Adrenal gland (tissue), 9 donors: ENCODE measurements at regions not wholly inside any gene's neighbourhood (a gene's known extent, or its start where the extent isn't known, plus 50 kb on each side); places are given as distances from the start of the nearest gene placed in this dataset.

Experiments used
- DNase-seq, 7 donors: peaks; one replicate each; pipeline ENCODE4 v3.0.0-alpha.2; 2019 to 2020
- H3K27ac ChIP-seq, 5 donors: fragments of 200-600 bp; sonication (generic) in 4 of 5; 1 replicate in 3 of 5; 2 replicates in 2 of 5; pipeline versions ENCODE4 v1.5.1 to v1.8.0; 2016 to 2020; ENCODE audit warnings: mild to moderate bottlenecking in 1 of 5
- H3K27me3 ChIP-seq: fragments of 200-600 bp; 2 replicates; pipeline ENCODE4 v1.8.0; 2021
- H3K36me3 ChIP-seq, 2 donors: fragments of 200-600 bp; replicated peaks in 1 of 2; 1 replicate in 1 of 2; 2 replicates in 1 of 2; pipeline versions ENCODE4 v1.5.1 to v1.8.0; 2018 to 2022
- H3K4me1 ChIP-seq, 2 donors: fragments of 200-600 bp; replicated peaks in 1 of 2; 1 replicate in 1 of 2; 2 replicates in 1 of 2; pipeline versions ENCODE4 v1.5.1 to v1.8.0; 2018 to 2021
- H3K4me3 ChIP-seq, 4 donors: fragments of 200-600 bp; sonication (generic) in 3 of 4; one replicate each; pipeline ENCODE4 v1.5.1; 2016 to 2018
- H3K9me3 ChIP-seq, 3 donors: fragments of 200-600 bp; sonication (generic) in 1 of 3; replicated peaks in 1 of 3; 1 replicate in 2 of 3; 2 replicates in 1 of 3; pipeline versions ENCODE4 v1.5.1 to v1.8.0; 2016 to 2021
- CTCF ChIP-seq, 6 experiments: fragments of 450-650 bp in 4 of 6; fragments of 200-600 bp in 2 of 6; sonication (generic) in 1 of 6; IDR thresholded peaks; 1 replicate in 5 of 6; 2 replicates in 1 of 6; pipeline versions ENCODE4 v1.5.1 to v1.8.0; 2016 to 2021; ENCODE audit warnings: antibody characterized with exemption in 6 of 6, mild to moderate bottlenecking in 2 of 6, moderate library complexity in 1 of 6
- POLR2A ChIP-seq, 2 donors: fragments of 450-650 bp; IDR thresholded peaks; one replicate each; pipeline ENCODE4 v1.6.1; 2017; ENCODE audit warnings: antibody characterized with exemption in 2 of 2, mild to moderate bottlenecking in 2 of 2, moderate library complexity in 1 of 2
- WGBS, 4 donors: extraction: QIAGEN DNeasy Blood & Tissue Kit in 2 of 4; methylation state at CpG; one replicate each; pipeline versions ENCODE4 v1.1.5 to v1.1.7; 2013 to 2017; 5-methylcytosine and 5-hydroxymethylcytosine counted together
- intact Hi-C, 2 donors: fragments of 100-400 bp; cut with DNase I; formaldehyde crosslinking; loops; one replicate each; pipeline versions ENCODE4 v1.14.1 to v1.15.0; 2022 to 2023
- donor health status: healthy with polysubstance abuse.
- donor health status: Bipolar disorder and iron deficiency.
- donor health status: DM: yes; HTN: yes; CAD: no.
- donor health status: DM: no; HTN: no; CAD: no.
- donor health status: DM: no; HTN: no; CAD: no.

DNA sequence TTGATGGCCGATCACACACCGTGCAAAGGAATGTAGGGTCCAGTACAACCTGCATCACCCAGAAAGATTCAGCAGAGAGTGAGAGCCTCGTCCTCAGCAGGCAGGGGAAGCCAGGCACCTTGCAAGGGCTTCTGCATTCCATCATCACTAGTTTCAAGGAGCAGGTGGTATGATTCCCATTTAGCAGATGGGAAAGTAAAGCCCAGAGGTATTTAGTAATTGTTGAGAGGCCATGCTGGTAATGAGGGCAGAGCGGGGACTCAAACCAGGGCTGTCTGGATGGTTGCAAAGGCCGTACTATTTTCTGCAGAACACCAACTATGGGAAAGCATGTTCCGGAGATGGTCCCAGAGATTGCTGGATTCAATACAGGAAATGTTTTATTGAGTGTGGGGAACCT lies 65.8 kb upstream of the MRTFB start:
- WGBS, 4 donors, result 83 to 94% (median 88%) methylated on average over 6 of the region's 6 CpGs
- H3K4me3 ChIP-seq, result no peak overlapping the region
- TF ChIP-seq CTCF (IDR thresholded peaks at IDR 0.05) (no peak), POLR2A (IDR thresholded peaks at IDR 0.05) (no peak)
- intact Hi-C loops, result no loop called here
- H3K36me3 ChIP-seq, result no peaks in the 10 kb centered on the region
- peak in 1 of 7 donors; percentile 25 for DNase-seq
- H3K27ac ChIP-seq, result peak overlapping the region in 1 of 5 donors; percentile 69
- H3K4me1 ChIP-seq, result peaks cover 0 to 19% of the 10 kb centered on the region in 2 donors
- H3K9me3 ChIP-seq, result no peaks in the 10 kb centered on the region
- H3K27me3 ChIP-seq, result no peaks in the 10 kb centered on the region

DNA sequence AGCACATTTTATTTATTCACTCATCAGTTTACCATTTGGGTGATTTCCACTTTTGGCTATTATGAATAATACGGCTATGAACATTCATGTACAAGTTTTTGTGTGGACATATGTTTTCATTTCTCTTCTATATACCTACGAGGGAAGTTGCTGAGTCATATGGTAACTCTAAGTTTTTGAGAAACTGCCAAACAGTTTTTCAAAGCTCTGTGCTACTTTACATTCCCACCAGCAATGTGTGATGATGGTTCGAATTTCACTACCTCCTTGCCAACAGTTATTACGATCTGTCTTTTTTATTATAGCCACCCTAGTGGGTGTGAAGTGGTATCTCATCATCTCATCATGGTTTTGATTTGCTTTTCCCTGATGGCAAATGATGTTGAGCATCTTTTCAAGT lies 63.7 kb upstream of the MRTFB start:
- no peaks in the 10 kb centered on the region for H3K9me3 ChIP-seq
- no peaks in the 10 kb centered on the region for H3K27me3 ChIP-seq
- peaks cover 7 to 24% of the 10 kb centered on the region in 2 donors for H3K4me1 ChIP-seq
- TF ChIP-seq CTCF (IDR thresholded peaks at IDR 0.05) (no peak), POLR2A (IDR thresholded peaks at IDR 0.05) (no peak)
- intact Hi-C loops, result no loop called here
- H3K27ac ChIP-seq, result no peak overlapping the region
- WGBS, 4 donors, result 60 to 72% (median 68%) methylated on average over 4 of the region's 4 CpGs
- no peak overlapping the region for H3K4me3 ChIP-seq
- no peaks in the 10 kb centered on the region for H3K36me3 ChIP-seq
- no peak for DNase-seq

DNA sequence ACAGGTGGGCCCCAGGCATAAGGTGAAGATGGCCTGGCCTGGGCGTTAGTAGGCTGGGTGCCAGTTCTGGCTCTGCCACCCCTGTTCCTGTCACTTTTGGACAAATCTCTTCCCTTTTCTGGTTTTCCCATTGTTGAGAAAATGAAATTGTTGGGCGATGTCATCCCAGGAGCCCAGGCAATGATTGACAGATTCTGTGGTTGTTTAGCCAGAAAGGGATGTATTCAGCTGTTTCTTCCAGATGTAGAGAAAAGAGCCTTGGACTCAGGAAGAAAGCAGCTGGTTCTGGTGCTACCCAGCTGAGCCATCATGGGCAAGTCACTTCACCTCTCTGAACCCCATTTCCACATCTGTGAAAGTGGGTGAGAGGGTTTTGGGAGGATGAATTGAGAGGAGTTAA lies 60.1 kb upstream of the MRTFB start:
- Histone ChIP-seq H3K9me3 (no peaks in the 10 kb centered on the region), H3K4me1 (peaks cover 22 to 40% of the 10 kb centered on the region in 2 donors), H3K27ac (peak overlapping the region in 1 of 5 donors; percentile 83), H3K4me3 (no peak overlapping the region), H3K36me3 (no peaks in the 10 kb centered on the region), H3K27me3 (no peaks in the 10 kb centered on the region)
- TF ChIP-seq CTCF (IDR thresholded peaks at IDR 0.05) (no peak), POLR2A (IDR thresholded peaks at IDR 0.05) (no peak)
- no peak for DNase-seq
- 89 to 100% (median 96%) methylated on average over 2 of the region's 2 CpGs for WGBS, 4 donors
- intact Hi-C loops, result loop anchor here in 1 of 2 donors (5.0 kb wide), 1 partner anchor 54 kb away; no protein-coding TSS in a partner anchor

GRCh38 chr16:14011846-14012245 lies 59.3 kb upstream of the MRTFB start:
- 34 to 54% (median 44%) methylated on average over 6 of the region's 6 CpGs for WGBS, 4 donors
- peak overlapping the region in 3 of 5 donors; percentile 81 to 84 (median 83) for H3K27ac ChIP-seq
- intact Hi-C loops, result loop anchor here in 1 of 2 donors (5.0 kb wide), 1 partner anchor 55 kb away; no protein-coding TSS in a partner anchor
- DNase-seq, result peak; percentile 57 to 79 (median 68)
- H3K27me3 ChIP-seq, result no peaks in the 10 kb centered on the region
- no peaks in the 10 kb centered on the region for H3K36me3 ChIP-seq
- no peaks in the 10 kb centered on the region for H3K9me3 ChIP-seq
- H3K4me1 ChIP-seq, result peaks cover 26 to 44% of the 10 kb centered on the region in 2 donors
- TF ChIP-seq CTCF (IDR thresholded peaks at IDR 0.05) (no peak), POLR2A (IDR thresholded peaks at IDR 0.05) (peak in 1 of 2 donors; percentile 16)
- H3K4me3 ChIP-seq, result no peak overlapping the region
